ENCODE measurements at regions not wholly inside any gene's neighbourhood (a gene's known extent, or its start where the extent isn't known, plus 50 kb on each side); places are given as distances from the start of the nearest gene placed in this dataset.

DNA sequence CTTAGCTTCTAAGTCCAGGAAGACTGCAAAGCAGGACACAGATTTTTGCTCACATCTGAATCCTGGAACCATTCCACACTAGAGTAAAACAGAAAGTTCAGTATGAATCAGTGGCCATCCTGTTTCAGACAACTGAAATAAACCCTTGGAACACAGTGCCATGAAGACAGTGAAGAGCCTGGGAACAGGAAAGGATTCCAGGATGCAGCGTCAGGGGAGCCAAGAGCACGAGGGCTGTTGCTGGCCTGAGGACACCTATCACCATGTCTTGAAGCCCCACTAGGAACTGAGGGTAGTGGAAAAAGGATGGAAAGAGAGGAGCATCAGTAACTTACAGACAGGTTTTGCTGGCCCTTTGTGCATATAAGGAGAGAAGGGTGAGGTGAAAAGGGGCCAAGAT is 115.3 kb upstream of the FSTL4 start:
- TF ChIP-seq EP300 (IDR thresholded peaks at IDR 0.05) (no peak), CTCF (IDR thresholded peaks at IDR 0.05) (no peak), POLR2A (IDR thresholded peaks at IDR 0.05) (no peak), POLR2AphosphoS5 (IDR thresholded peaks at IDR 0.05) (no peak)
